Activated CD4-positive, alpha-beta T cell treated with anti-CD3 and anti-CD28 coated beads for 36 hours (primary cell): ENCODE measurements at regions not wholly inside any gene's neighbourhood (a gene's known extent, or its start where the extent isn't known, plus 50 kb on each side); places are given as distances from the start of the nearest gene placed in this dataset.

Experiments used
- ATAC-seq: fragments of 200-7000 bp; cut with Tn5 transposase; one replicate; pipeline ENCODE4 v1.10.0; 2021; ENCODE audit warnings: mild to moderate bottlenecking, moderate library complexity
- CTCF ChIA-PET: fragments of 350-600 bp; sonication (Branson Sonifier 250); formaldehyde crosslinking; loops from one replicate; lab custom pipeline; 2021; ENCODE audit warnings: antibody characterized with exemption; lab: Charles Lee
- POLR2A ChIA-PET: fragments of 350-600 bp; sonication (Branson Sonifier 250); formaldehyde crosslinking; loops from one replicate; lab custom pipeline; 2021; ENCODE audit warnings: antibody characterized with exemption, inconsistent platforms; lab: Charles Lee
- DNase-seq: peaks from one replicate; pipeline ENCODE4 v3.0.0-alpha.2; 2020
- H3K27ac Mint-ChIP-seq: one replicate; pipeline ENCODE4 v1.8.0; 2021; ENCODE audit warnings: mixed read lengths
- H3K27me3 Mint-ChIP-seq: one replicate; pipeline ENCODE4 v1.8.0; 2021; ENCODE audit warnings: mixed read lengths
- H3K36me3 Mint-ChIP-seq: one replicate; pipeline ENCODE4 v1.8.0; 2021; ENCODE audit warnings: low read depth, mixed read lengths
- H3K4me1 Mint-ChIP-seq: one replicate; pipeline ENCODE4 v1.8.0; 2021; ENCODE audit warnings: mixed read lengths
- H3K4me3 Mint-ChIP-seq: one replicate; pipeline ENCODE4 v1.8.0; 2021; ENCODE audit warnings: mild to moderate bottlenecking, moderate library complexity, mixed read lengths
- H3K9me3 Mint-ChIP-seq: one replicate; pipeline ENCODE4 v1.8.0; 2021; ENCODE audit warnings: low read depth, mixed read lengths
- intact Hi-C, 2 experiments: fragments of 100-400 bp; cut with DNase I in 1 of 2; cut with micrococcal nuclease in 1 of 2; formaldehyde crosslinking; loops; one replicate each; pipeline versions ENCODE4 v1.14.2 to v1.15.1; 2022 to 2024; cut with DNase I, micrococcal nuclease

DNA sequence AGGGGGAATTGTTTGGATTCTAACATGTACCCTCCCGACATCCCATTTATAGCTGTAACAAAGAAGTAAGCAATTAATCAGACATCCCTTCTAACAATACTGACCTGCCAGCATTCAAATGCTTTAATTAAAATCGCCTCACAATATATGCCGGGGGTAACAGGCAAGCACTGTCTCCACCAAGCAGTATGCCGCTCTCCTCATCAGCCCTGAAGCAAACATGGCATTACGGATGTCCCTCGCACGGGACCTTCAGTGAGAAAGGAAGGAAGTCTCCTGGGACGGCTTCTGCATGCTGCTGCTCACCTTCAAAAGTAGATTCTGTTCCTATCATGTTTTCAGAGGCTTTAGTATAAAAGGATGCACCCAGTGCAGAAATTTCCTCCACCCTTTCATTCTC lies 292.7 kb upstream of the POU3F3 start:
- intact Hi-C loops: no loop called here
- Mint-ChIP-seq H3K4me3 (no peak overlapping the region), H3K27ac (no peak overlapping the region), H3K9me3 (no peaks in the 10 kb centered on the region), H3K4me1 (no peaks in the 10 kb centered on the region), H3K27me3 (no peaks in the 10 kb centered on the region), H3K36me3 (no peaks in the 10 kb centered on the region)
- DNase-seq: no peak
- ATAC-seq: no peak
- POLR2A ChIA-PET: no interaction called here
- CTCF ChIA-PET: no interaction called here

- ATAC-seq (no peak), DNase-seq (no peak)
- Mint-ChIP-seq H3K36me3 (no peaks in the 10 kb centered on the region), H3K9me3 (no peaks in the 10 kb centered on the region), H3K27ac (no peak overlapping the region), H3K4me3 (no peak overlapping the region), H3K4me1 (no peaks in the 10 kb centered on the region), H3K27me3 (no peaks in the 10 kb centered on the region)
- ChIA-PET POLR2A (no interaction called here), CTCF (no interaction called here)
- intact Hi-C loops: no loop called here
Observed at GRCh38 chr2:104562537-104562936, 291.4 kb upstream of the POU3F3 start.

DNA sequence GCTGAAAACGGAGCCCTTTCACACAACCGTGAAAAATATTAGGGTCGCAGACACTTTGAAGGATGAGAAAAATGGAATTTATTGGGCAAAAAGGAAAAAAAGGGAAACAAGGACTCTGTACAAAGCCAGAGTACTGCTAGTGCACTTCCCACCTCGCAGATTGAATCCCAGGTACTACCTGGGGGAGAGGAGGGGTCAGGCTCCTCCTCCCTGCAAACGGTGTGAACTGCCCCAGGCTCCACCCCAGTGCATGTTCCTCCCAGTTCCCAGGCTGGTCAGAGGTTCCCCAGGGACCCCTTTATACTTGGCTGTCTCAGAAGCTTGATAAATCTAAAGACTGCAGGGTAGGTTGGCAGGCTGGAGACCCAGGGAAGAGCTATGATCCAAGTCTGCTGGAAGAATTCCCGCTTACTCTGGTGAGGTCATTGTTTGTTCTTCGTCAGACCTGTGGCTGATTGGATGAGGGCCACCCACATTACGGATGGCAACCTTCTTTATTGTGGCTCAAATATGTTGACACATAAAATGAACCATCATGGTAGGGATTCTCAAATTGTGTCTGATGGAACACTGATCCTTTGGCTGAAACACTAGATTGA lies 290.4 kb upstream of the POU3F3 start:
- Mint-ChIP-seq H3K4me1 (no peaks in the 10 kb centered on the region), H3K27ac (no peak overlapping the region), H3K9me3 (no peaks in the 10 kb centered on the region), H3K27me3 (no peaks in the 10 kb centered on the region), H3K36me3 (no peaks in the 10 kb centered on the region), H3K4me3 (no peak overlapping the region)
- ATAC-seq: no peak
- POLR2A ChIA-PET: no interaction called here
- CTCF ChIA-PET: no interaction called here
- intact Hi-C loops: no loop called here
- no peak for DNase-seq

GRCh38 chr2:104568247-104568646 lies 285.7 kb upstream of the POU3F3 start:
- ChIA-PET CTCF (no interaction called here), POLR2A (no interaction called here)
- Mint-ChIP-seq H3K4me3 (no peak overlapping the region), H3K27ac (no peak overlapping the region), H3K36me3 (no peaks in the 10 kb centered on the region), H3K9me3 (no peaks in the 10 kb centered on the region), H3K27me3 (no peaks in the 10 kb centered on the region), H3K4me1 (no peaks in the 10 kb centered on the region)
- ATAC-seq: no peak
- no peak for DNase-seq
- intact Hi-C loops: no loop called here

- H3K9me3 Mint-ChIP-seq: no peaks in the 10 kb centered on the region
- H3K27ac Mint-ChIP-seq: no peak overlapping the region
- ATAC-seq (no peak), DNase-seq (no peak)
- H3K4me1 Mint-ChIP-seq: no peaks in the 10 kb centered on the region
- no peaks in the 10 kb centered on the region for H3K27me3 Mint-ChIP-seq
- POLR2A ChIA-PET: no interaction called here
- intact Hi-C loops: no loop called here
- H3K4me3 Mint-ChIP-seq: no peak overlapping the region
- no peaks in the 10 kb centered on the region for H3K36me3 Mint-ChIP-seq
- CTCF ChIA-PET: interaction anchor here (0.6 kb wide), 1 partner anchor 1657 kb away, joined by 3 read pairs; no protein-coding TSS in a partner anchor
Observed at GRCh38 chr2:104570259-104570658, 283.7 kb upstream of the POU3F3 start.

DNA sequence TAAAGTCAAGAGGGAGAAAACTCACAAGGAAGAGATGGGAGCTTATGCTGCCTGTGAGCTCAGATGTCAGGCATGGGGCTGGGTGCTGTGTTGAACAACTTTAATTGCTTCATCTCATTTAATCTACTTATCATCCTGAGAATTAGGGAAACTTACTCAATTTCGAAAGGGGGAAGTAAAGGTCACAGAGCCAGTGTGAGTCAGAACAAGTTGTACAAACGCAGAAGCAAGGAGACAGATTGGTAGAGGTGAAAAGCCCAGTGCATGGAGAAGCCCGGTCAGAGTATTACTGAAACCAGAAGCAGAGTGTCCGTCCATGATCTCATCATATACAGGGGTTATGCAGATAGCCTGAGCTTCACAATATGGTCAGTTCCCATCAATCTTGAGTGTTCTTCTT lies 281.1 kb upstream of the POU3F3 start:
- Mint-ChIP-seq H3K4me3 (no peak overlapping the region), H3K27ac (no peak overlapping the region), H3K9me3 (no peaks in the 10 kb centered on the region), H3K36me3 (no peaks in the 10 kb centered on the region), H3K27me3 (no peaks in the 10 kb centered on the region), H3K4me1 (no peaks in the 10 kb centered on the region)
- DNase-seq: no peak
- ChIA-PET POLR2A (no interaction called here), CTCF (no interaction called here)
- intact Hi-C loops: no loop called here
- ATAC-seq: no peak

GRCh38 chr2:104574367-104574766 lies 279.5 kb upstream of the POU3F3 start:
- POLR2A ChIA-PET: no interaction called here
- no peak for ATAC-seq
- no peak overlapping the region for H3K4me3 Mint-ChIP-seq
- no peaks in the 10 kb centered on the region for H3K27me3 Mint-ChIP-seq
- CTCF ChIA-PET: no interaction called here
- no peaks in the 10 kb centered on the region for H3K9me3 Mint-ChIP-seq
- intact Hi-C loops: no loop called here
- no peak overlapping the region for H3K27ac Mint-ChIP-seq
- H3K36me3 Mint-ChIP-seq: no peaks in the 10 kb centered on the region
- no peak for DNase-seq
- H3K4me1 Mint-ChIP-seq: no peaks in the 10 kb centered on the region

DNA sequence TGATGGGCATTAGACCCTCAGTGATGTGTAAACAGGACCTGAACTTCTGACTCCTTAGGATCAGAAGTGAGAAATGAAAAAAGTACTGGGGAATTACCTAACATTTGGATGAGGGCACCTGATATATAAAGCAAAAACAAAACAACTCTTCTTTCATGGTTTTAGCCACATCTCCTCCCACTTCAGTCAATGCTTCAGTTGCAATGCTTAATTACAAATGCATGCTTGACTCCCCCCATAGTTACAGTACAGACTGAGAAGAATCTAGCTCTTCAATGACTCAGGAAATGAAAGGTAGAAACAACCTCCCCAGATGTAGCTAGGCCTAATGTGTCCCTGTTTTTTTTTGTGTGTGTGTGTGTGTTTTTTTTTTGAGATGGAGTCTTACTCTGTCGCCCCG lies 276.8 kb upstream of the POU3F3 start:
- ATAC-seq: no peak
- Mint-ChIP-seq H3K4me3 (no peak overlapping the region), H3K9me3 (no peaks in the 10 kb centered on the region), H3K4me1 (no peaks in the 10 kb centered on the region), H3K36me3 (no peaks in the 10 kb centered on the region), H3K27ac (no peak overlapping the region), H3K27me3 (no peaks in the 10 kb centered on the region)
- intact Hi-C loops: no loop called here
- DNase-seq: no peak
- ChIA-PET POLR2A (no interaction called here), CTCF (no interaction called here)

DNA sequence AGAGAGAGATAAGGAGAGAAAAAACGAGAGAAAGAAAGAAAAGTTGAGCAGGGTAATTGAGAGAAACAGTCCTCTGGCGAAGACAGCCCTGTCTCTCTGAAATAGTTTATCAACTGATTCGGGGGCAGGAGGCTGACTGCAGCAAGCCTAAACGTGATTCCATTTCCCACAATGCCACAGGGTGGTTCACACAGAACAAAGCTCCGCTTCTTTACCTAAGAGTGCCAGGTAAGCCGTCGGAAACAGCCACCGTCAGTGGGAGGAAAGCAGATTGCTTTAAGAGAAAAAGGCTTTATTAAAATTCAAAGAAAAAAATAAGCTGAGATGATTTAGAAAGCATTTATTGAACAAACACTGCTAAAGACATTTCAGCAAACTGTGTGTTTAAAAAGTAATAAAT lies 271.4 kb upstream of the POU3F3 start:
- Mint-ChIP-seq H3K4me3 (no peak overlapping the region), H3K36me3 (no peaks in the 10 kb centered on the region), H3K4me1 (no peaks in the 10 kb centered on the region), H3K27ac (no peak overlapping the region), H3K9me3 (no peaks in the 10 kb centered on the region), H3K27me3 (no peaks in the 10 kb centered on the region)
- intact Hi-C loops: no loop called here
- CTCF ChIA-PET: no interaction called here
- DNase-seq (no peak), ATAC-seq (no peak)
- POLR2A ChIA-PET: no interaction called here

DNA sequence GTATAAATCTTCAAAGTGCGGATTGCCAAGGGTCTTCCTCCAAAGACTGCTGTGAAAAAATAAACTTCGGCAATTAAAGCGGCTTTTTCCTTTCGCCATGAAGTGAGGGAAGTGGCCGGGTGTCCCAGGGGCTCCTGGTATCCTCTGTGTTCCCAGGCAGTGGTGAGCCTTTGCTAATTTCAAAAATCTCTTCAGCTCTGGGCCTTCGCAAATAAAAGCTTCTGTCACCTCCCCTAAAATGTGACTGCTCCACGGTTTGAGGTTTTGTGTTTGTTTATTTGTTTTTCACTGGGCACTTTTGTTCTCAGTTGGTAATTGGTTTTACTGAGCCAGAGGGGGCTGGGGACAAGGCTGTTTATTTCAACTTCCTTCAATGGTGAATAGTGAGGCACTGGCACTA lies 270.1 kb upstream of the POU3F3 start:
- no peak for ATAC-seq
- no peak overlapping the region for H3K27ac Mint-ChIP-seq
- H3K4me1 Mint-ChIP-seq: no peaks in the 10 kb centered on the region
- H3K27me3 Mint-ChIP-seq: peaks cover 2% of the 10 kb centered on the region
- intact Hi-C loops: no loop called here
- H3K36me3 Mint-ChIP-seq: no peaks in the 10 kb centered on the region
- no peak for DNase-seq
- H3K9me3 Mint-ChIP-seq: no peaks in the 10 kb centered on the region
- CTCF ChIA-PET: interaction anchor here (1.2 kb wide), 1 partner anchor 26 kb away, joined by 3 read pairs; no protein-coding TSS in a partner anchor
- no peak overlapping the region for H3K4me3 Mint-ChIP-seq
- POLR2A ChIA-PET: no interaction called here

- H3K9me3 Mint-ChIP-seq: no peaks in the 10 kb centered on the region
- H3K27me3 Mint-ChIP-seq: peaks cover 2% of the 10 kb centered on the region
- no peak for DNase-seq
- no peak overlapping the region for H3K27ac Mint-ChIP-seq
- H3K4me1 Mint-ChIP-seq: no peaks in the 10 kb centered on the region
- intact Hi-C loops: no loop called here
- no peak for ATAC-seq
- POLR2A ChIA-PET: no interaction called here
- CTCF ChIA-PET: interaction anchor here (1.2 kb wide), 1 partner anchor 26 kb away, joined by 3 read pairs; no protein-coding TSS in a partner anchor
- no peaks in the 10 kb centered on the region for H3K36me3 Mint-ChIP-seq
- H3K4me3 Mint-ChIP-seq: no peak overlapping the region
Observed at GRCh38 chr2:104584393-104584792, 269.5 kb upstream of the POU3F3 start.

DNA sequence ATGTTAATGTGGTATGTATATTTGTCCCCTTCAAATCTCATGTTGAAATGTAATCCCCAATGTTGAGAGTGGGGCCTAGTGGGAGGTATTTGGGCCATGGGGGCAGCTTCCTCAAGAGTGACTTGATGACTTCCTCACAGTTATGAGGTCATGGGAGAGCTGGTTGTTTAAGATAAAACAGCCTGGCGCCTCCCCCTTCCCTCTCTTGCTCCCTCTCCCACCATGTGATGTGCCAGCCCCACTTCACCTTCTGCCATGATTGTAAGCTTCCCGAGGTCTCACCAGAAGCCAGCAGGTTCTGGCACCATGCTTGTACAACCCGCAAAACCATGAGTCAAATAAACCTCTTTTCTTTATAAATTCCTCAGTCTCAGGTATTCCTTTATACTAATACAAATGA lies 258.3 kb upstream of the POU3F3 start:
- CTCF ChIA-PET: no interaction called here
- POLR2A ChIA-PET: no interaction called here
- ATAC-seq (no peak), DNase-seq (no peak)
- peaks cover 4% of the 10 kb centered on the region for H3K27me3 Mint-ChIP-seq
- no peaks in the 10 kb centered on the region for H3K4me1 Mint-ChIP-seq
- H3K27ac Mint-ChIP-seq: no peak overlapping the region
- H3K36me3 Mint-ChIP-seq: no peaks in the 10 kb centered on the region
- intact Hi-C loops: no loop called here
- H3K9me3 Mint-ChIP-seq: peaks cover 12% of the 10 kb centered on the region
- H3K4me3 Mint-ChIP-seq: no peak overlapping the region

DNA sequence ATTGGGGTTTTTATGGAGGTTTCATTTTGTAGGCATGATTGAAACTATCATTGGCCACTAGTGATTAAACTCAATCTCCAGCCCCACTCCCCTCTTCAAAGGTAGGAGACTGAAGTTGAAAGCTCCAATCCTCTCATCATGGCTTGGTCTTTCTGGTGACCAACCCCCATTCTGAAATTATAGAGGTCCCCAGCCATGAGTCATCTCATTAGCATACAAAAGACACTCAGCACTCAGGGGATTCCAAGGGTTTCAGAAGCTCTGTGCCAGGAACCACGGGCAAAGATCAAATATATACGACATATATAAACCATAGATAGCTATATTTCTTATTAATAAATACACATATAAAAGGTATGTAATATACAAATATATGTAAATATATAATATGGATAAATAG lies 256.0 kb upstream of the POU3F3 start:
- CTCF ChIA-PET: no interaction called here
- Mint-ChIP-seq H3K4me3 (no peak overlapping the region), H3K27me3 (peaks cover 6% of the 10 kb centered on the region), H3K27ac (no peak overlapping the region), H3K4me1 (peaks cover 2% of the 10 kb centered on the region), H3K9me3 (peaks cover under 1% of the 10 kb centered on the region), H3K36me3 (no peaks in the 10 kb centered on the region)
- ATAC-seq: no peak
- POLR2A ChIA-PET: no interaction called here
- intact Hi-C loops: no loop called here
- DNase-seq: no peak
